DND-41 (cell line): ENCODE measurements at regions not wholly inside any gene's neighbourhood (a gene's known extent, or its start where the extent isn't known, plus 50 kb on each side); places are given as distances from the start of the nearest gene placed in this dataset.

Experiments
- CTCF ChIP-seq: IDR thresholded peaks from 2 replicates; pipeline ENCODE4 v1.5.1; 2012; ENCODE audit warnings: borderline replicate concordance, low read length, moderate library complexity, mild to moderate bottlenecking; ENCODE audit not compliant: poor library complexity, severe bottlenecking; ENCODE audit errors: extremely low read depth
- EZH2 ChIP-seq: IDR thresholded peaks from 3 replicates; pipeline ENCODE4 v1.6.1; 2012; ENCODE audit warnings: borderline replicate concordance, low read depth, mild to moderate bottlenecking, moderate library complexity, low read length, inconsistent platforms; ENCODE audit not compliant: severe bottlenecking

GRCh38 chr2:236348279-236348678 is 84.1 kb upstream of the ASB18 start:
- no peak for TF ChIP-seq CTCF
- no peak for TF ChIP-seq EZH2
